Neural progenitor cell (in vitro differentiated cells): ENCODE measurements at regions not wholly inside any gene's neighbourhood (a gene's known extent, or its start where the extent isn't known, plus 50 kb on each side); places are given as distances from the start of the nearest gene placed in this dataset.

Source experiments
- DNase-seq: peaks from one replicate; pipeline ENCODE4 v3.0.0-alpha.2; 2016; ENCODE audit warnings: low spot score
- H2AFZ ChIP-seq: fragments of 200-600 bp; sonication (generic); replicated peaks from 2 replicates; pipeline ENCODE4 v1.6.1; 2016; ENCODE audit warnings: antibody characterized with exemption
- H3F3A ChIP-seq: fragments of 200-600 bp; sonication (generic); 2 replicates; pipeline ENCODE4 v1.6.1; 2016; ENCODE audit warnings: antibody characterized with exemption, low read depth
- H3K27ac ChIP-seq: fragments of 200-600 bp; sonication (generic); 2 replicates; pipeline ENCODE4 v1.5.1; 2016; ENCODE audit warnings: mild to moderate bottlenecking
- H3K27me3 ChIP-seq: fragments of 200-600 bp; sonication (generic); 2 replicates; pipeline ENCODE4 v1.6.1; 2016; ENCODE audit warnings: mild to moderate bottlenecking, moderate library complexity
- H3K36me3 ChIP-seq: fragments of 200-600 bp; sonication (generic); 2 replicates; pipeline ENCODE4 v1.5.1; 2016
- H3K4me1 ChIP-seq: fragments of 200-600 bp; sonication (generic); 2 replicates; pipeline ENCODE4 v1.6.1; 2016; ENCODE audit warnings: mixed run types
- H3K4me2 ChIP-seq: fragments of 200-600 bp; sonication (generic); 2 replicates; pipeline ENCODE4 v1.6.1; 2016
- H3K4me3 ChIP-seq: fragments of 200-600 bp; sonication (generic); 2 replicates; pipeline ENCODE4 v1.5.1; 2016
- H3K79me2 ChIP-seq: fragments of 200-600 bp; sonication (generic); 2 replicates; pipeline ENCODE4 v1.6.1; 2016; ENCODE audit warnings: low read depth
- H3K9ac ChIP-seq: fragments of 200-600 bp; sonication (generic); 2 replicates; pipeline ENCODE4 v1.6.1; 2016
- H3K9me3 ChIP-seq: fragments of 200-600 bp; sonication (generic); 2 replicates; pipeline ENCODE4 v1.5.1; 2016; ENCODE audit warnings: low read depth
- H4K20me1 ChIP-seq: fragments of 200-600 bp; sonication (generic); 2 replicates; pipeline ENCODE4 v1.6.1; 2016; ENCODE audit warnings: low read depth
- H3K27ac Mint-ChIP-seq: 3 replicates; pipeline ENCODE4 v1.8.0; 2021; ENCODE audit warnings: mixed read lengths
- H3K27me3 Mint-ChIP-seq: 2 replicates; pipeline ENCODE4 v1.8.0; 2022; ENCODE audit warnings: low read depth, mild to moderate bottlenecking, inconsistent platforms, moderate library complexity, mixed read lengths; ENCODE audit not compliant: insufficient read depth
- H3K36me3 Mint-ChIP-seq: 3 replicates; pipeline ENCODE4 v1.8.0; 2021; ENCODE audit warnings: mixed read lengths
- H3K4me1 Mint-ChIP-seq: 3 replicates; pipeline ENCODE4 v1.8.0; 2021; ENCODE audit warnings: mixed read lengths
- H3K4me3 Mint-ChIP-seq: 3 replicates; pipeline ENCODE4 v1.8.0; 2021; ENCODE audit warnings: mild to moderate bottlenecking, moderate library complexity, mixed read lengths
- H3K9me3 Mint-ChIP-seq: 3 replicates; pipeline ENCODE4 v1.8.0; 2020; ENCODE audit warnings: mixed read lengths
- CTCF ChIP-seq: fragments of 200-600 bp; sonication (generic); IDR thresholded peaks from 2 replicates; pipeline ENCODE4 v1.5.1; 2017; ENCODE audit warnings: antibody characterized with exemption, mild to moderate bottlenecking
- EZH2 ChIP-seq: fragments of 200-600 bp; sonication (generic); IDR thresholded peaks from 2 replicates; pipeline ENCODE4 v1.6.1; 2017; ENCODE audit warnings: antibody characterized with exemption, mild to moderate bottlenecking, moderate library complexity
- EZH2phosphoT487 ChIP-seq: fragments of 200-600 bp; sonication (generic); IDR thresholded peaks from 2 replicates; pipeline ENCODE4 v1.6.1; 2017; ENCODE audit warnings: antibody characterized with exemption

GRCh38 chr11:20226933-20227332, 66.7 kb upstream of the DBX1 start:
- no peak overlapping the region for H3K27ac Mint-ChIP-seq
- peaks cover 5% of the 10 kb centered on the region for H3K9me3 ChIP-seq
- H3K9me3 Mint-ChIP-seq = peaks cover 31% of the 10 kb centered on the region
- no peak overlapping the region for H3K4me3 ChIP-seq
- H3K36me3 Mint-ChIP-seq = peaks cover 6% of the 10 kb centered on the region
- H3K79me2 ChIP-seq = no peaks in the 10 kb centered on the region
- peaks cover 14% of the 10 kb centered on the region for H3K27me3 Mint-ChIP-seq
- H3K4me2 ChIP-seq = no peak overlapping the region
- H3K27ac ChIP-seq = no peak overlapping the region
- H3K27me3 ChIP-seq = peaks cover 8% of the 10 kb centered on the region
- no peak for TF ChIP-seq CTCF
- no peak for TF ChIP-seq EZH2
- TF ChIP-seq EZH2phosphoT487 = no peak
- no peaks in the 10 kb centered on the region for H4K20me1 ChIP-seq
- no peak overlapping the region for H2AFZ ChIP-seq
- no peak overlapping the region for H3K9ac ChIP-seq
- DNase-seq = no peak
- no peak overlapping the region for H3K4me3 Mint-ChIP-seq
- H3F3A ChIP-seq = no peaks in the 10 kb centered on the region
- peaks cover 10% of the 10 kb centered on the region for H3K36me3 ChIP-seq
- H3K4me1 Mint-ChIP-seq = no peaks in the 10 kb centered on the region
- H3K4me1 ChIP-seq = peaks cover 6% of the 10 kb centered on the region

GRCh38 chr11:20221566-20221965, 61.3 kb upstream of the DBX1 start:
- Mint-ChIP-seq H3K9me3 (peaks cover 2% of the 10 kb centered on the region), H3K4me3 (no peak overlapping the region), H3K27me3 (peaks cover 7% of the 10 kb centered on the region), H3K27ac (no peak overlapping the region), H3K36me3 (no peaks in the 10 kb centered on the region), H3K4me1 (no peaks in the 10 kb centered on the region)
- no peak for DNase-seq
- Histone ChIP-seq H3K4me2 (no peak overlapping the region), H4K20me1 (no peaks in the 10 kb centered on the region), H3K9me3 (no peaks in the 10 kb centered on the region), H3K36me3 (no peaks in the 10 kb centered on the region), H3K79me2 (no peaks in the 10 kb centered on the region), H3K27ac (no peak overlapping the region), H3K27me3 (peaks cover 15% of the 10 kb centered on the region), H3F3A (no peaks in the 10 kb centered on the region), H3K4me3 (no peak overlapping the region), H2AFZ (no peak overlapping the region), H3K4me1 (peaks cover 6% of the 10 kb centered on the region), H3K9ac (no peak overlapping the region)
- TF ChIP-seq EZH2 (no peak), EZH2phosphoT487 (no peak)

GRCh38 chr11:20213790-20214189, 53.5 kb upstream of the DBX1 start:
- Mint-ChIP-seq H3K27me3 (peaks cover 5% of the 10 kb centered on the region), H3K27ac (no peak overlapping the region), H3K36me3 (no peaks in the 10 kb centered on the region), H3K4me3 (no peak overlapping the region), H3K9me3 (no peaks in the 10 kb centered on the region), H3K4me1 (peaks cover 19% of the 10 kb centered on the region)
- Histone ChIP-seq H3K4me2 (no peak overlapping the region), H4K20me1 (no peaks in the 10 kb centered on the region), H3K9me3 (no peaks in the 10 kb centered on the region), H3K27me3 (no peaks in the 10 kb centered on the region), H3F3A (peaks cover 20% of the 10 kb centered on the region), H3K27ac (no peak overlapping the region), H2AFZ (no peak overlapping the region), H3K4me3 (no peak overlapping the region), H3K9ac (no peak overlapping the region), H3K79me2 (no peaks in the 10 kb centered on the region), H3K4me1 (peaks cover 35% of the 10 kb centered on the region), H3K36me3 (no peaks in the 10 kb centered on the region)
- no peak for DNase-seq
- no peak for TF ChIP-seq EZH2
- no peak for TF ChIP-seq EZH2phosphoT487
- no peak for TF ChIP-seq CTCF

- Histone ChIP-seq H3K79me2 (no peaks in the 10 kb centered on the region), H3K4me1 (peaks cover 55% of the 10 kb centered on the region), H3K4me3 (no peak overlapping the region), H3K27ac (no peak overlapping the region), H3F3A (peaks cover 41% of the 10 kb centered on the region), H3K27me3 (peaks cover 7% of the 10 kb centered on the region), H3K9me3 (no peaks in the 10 kb centered on the region), H2AFZ (no peak overlapping the region), H4K20me1 (no peaks in the 10 kb centered on the region), H3K4me2 (no peak overlapping the region), H3K9ac (no peak overlapping the region), H3K36me3 (no peaks in the 10 kb centered on the region)
- TF ChIP-seq EZH2 (no peak), EZH2phosphoT487 (no peak)
- Mint-ChIP-seq H3K4me1 (peaks cover 39% of the 10 kb centered on the region), H3K36me3 (no peaks in the 10 kb centered on the region), H3K27ac (no peak overlapping the region), H3K4me3 (no peak overlapping the region), H3K9me3 (peaks cover 2% of the 10 kb centered on the region), H3K27me3 (peaks cover 8% of the 10 kb centered on the region)
- no peak for DNase-seq
These were observed 51.4 kb upstream of the DBX1 start for GRCh38 chr11:20211691-20212090.
